HG03175 (cell line): ENCODE measurements at regions not wholly inside any gene's neighbourhood (a gene's known extent, or its start where the extent isn't known, plus 50 kb on each side); places are given as distances from the start of the nearest gene placed in this dataset.
A peak's percentile ranks its signal among the peaks of the same experiment; 100 is the strongest.

Experiments used
- ATAC-seq: cut with Tn5 transposase; IDR thresholded peaks from one replicate; pipeline ENCODE4 v1.9.1; 2021; ENCODE audit warnings: mild to moderate bottlenecking, moderate library complexity; ENCODE audit not compliant: unreplicated experiment

DNA sequence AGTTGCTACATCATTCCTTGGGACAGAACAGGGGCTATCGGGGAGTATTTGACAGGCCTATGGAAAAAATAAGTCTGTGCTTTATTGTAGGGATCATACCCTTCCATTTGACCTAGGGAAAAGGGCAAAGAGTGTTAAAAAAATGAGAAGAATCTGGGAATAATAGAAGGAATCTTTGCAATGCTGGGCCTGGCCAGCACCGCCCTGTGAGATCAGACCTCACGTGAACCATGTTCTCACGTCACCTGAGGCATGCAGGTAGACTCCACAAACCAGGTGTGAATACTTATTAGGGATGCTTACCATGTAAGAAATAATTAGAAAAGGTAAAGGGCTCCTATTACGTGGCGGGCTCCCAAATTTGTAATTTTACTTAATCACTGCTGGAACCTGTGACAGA is 177.5 kb upstream of the GATA6 start:
- ATAC-seq = no peak

DNA sequence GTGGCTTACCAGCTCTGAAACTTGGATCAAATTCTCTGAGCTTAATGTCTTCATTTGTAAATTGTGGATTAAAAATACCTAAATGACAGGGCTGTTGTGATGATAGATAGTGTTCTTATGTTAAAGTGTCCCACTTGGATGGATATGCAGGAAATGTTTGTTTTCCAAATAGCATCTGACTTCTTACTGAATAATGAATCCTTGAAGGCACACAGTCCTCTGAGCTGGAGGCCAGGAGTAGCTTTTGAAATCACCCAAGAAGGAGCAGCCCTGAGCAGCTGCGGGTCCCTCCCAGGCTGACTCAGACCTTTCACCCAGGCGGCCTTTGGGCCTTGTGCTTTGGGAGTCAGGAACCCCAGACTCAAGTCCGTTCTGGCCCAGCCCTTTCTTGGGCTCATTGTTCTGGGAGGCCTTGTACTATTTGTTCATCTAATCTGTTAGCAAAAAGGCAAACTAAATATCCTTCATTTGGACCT is 173.0 kb upstream of the GATA6 start:
- no peak for ATAC-seq

DNA sequence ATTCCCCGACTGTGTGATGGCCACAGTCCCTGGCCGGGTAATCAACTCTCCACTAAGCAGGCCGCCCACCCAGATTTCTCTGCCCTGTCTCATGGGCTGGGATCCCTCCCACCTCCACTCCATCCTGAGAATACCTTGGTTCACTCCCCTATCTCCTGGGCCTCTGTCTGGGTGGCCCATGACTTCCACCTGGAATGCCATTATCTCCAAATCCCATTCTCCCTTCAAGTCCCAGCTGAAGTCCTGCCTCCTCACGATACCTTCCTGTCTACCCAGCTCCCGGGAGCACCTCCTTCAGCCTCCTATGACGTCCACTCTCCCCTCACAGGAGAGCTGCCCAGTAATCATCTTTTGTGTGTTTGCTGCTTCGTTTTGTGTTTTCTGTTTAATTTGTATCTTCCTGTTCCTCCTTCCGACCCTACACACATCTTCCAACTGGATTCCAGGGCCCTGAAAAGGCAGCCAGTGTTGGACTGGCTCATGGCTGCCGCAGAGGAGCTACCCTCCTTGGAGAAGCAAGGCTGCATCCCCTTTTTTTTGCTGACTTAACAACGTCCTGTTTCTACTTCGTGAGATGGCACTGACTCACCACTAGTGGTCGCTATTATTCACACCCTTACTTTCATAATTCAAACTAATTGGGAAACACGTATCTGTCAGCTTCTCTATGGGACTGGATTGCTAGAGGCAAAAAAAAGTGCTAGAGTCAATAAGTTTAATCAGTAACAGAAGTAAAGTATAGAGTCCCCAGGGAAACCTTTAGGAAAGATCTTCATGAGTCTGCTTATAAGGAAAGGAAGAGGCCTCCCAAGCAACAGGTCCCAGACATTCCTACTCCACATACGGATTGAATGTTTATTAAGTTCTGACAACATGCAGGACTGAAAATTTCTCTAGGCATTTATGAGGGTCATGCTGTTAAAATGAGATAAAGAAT is 171.9 kb upstream of the GATA6 start:
- ATAC-seq = peak; percentile 62

DNA sequence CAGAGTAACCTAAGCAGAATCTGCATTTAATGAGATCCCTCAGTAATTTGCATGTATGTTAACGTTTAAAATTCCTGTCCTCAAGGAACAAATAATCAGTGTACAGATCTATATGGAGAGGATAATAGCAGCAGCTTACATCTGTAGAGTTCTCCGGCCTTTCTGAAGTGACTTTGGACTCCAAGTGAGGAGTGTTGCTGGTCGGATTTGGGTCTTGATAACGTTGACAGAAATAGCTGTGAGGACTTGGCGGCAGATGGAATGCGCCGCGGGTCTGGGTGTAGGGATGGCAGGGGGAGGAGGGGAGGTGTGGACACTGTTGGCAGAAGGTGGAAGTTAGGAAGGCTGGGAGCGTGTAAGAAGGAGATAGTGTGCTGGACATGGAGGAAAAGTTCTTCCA is 170.9 kb upstream of the GATA6 start:
- no peak for ATAC-seq

DNA sequence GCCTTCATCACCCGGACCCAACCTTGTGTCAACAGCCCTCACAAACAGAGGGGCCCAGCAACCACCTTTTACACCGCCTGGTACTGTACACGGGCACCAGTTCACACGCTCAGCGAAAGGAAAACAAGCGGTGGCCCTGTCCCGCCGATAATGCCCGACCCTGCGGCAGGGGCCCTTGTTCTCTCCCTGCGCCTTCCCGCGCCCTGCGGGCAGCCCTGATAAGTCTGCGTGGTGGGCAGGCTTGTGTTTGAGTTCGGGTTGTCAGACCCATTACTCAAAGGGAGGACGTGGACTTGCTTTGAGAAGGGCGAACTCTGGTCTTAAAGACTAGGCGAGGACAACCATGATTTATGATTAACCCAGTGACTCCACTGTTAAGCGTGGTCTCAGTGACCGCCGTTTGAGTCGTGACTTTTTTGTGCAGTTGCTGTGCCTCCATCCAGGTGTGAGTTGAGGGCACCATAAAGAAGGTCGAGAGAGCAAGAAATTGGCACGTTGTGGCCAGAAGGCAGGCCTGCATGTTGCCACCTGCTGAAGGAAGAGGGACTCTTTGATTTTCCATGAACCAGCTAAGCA is 167.4 kb upstream of the GATA6 start:
- ATAC-seq = no peak

DNA sequence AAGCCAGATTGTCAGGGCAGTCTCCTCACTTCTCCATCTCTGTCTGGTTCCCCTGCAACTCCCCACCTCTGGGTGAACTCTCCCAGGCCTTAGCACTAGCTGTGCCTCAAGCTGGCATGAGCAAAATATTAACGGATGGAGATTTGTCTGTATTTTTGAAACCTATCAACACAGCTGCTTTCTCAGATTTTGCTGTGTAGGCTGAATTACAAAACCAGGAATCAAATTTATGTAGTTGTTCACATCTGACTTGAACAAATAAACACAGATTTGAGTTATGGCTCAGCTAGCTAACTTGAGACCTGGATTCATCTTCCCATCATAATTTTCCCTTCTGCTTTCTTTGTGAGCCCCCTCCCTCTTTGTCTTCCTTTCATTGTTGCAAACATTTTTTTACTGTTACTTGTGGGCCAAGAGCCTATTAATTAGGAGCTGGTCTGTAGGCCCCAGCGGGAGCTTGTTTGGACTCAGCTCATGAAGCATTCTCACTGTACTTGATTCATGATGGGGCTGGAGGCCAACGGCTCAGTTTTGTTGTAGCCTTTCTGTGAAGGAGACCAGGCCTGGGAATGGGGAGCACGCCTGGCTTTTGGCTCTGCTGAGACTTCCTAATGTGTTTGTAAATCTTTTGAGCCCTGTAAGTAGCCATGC is 164.1 kb upstream of the GATA6 start:
- no peak for ATAC-seq

DNA sequence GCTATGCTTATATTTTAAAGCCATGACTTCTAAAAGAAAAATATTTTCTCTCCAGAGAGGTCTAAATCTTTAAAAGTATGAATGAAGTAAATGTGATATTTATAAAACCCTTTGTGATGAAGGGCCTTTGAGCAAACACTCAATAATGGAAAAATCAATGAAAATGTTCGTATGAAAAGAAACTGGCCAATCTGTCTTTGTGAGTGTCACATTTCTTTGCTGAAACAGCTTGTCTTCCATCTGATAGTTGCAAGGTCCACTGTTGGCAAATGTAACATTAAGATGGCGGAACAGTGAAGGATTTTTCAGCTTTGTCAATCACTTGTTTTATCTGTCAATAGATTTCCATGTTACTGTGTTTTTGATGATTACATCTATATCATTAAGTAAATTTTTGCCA is 162.9 kb upstream of the GATA6 start:
- no peak for ATAC-seq

DNA sequence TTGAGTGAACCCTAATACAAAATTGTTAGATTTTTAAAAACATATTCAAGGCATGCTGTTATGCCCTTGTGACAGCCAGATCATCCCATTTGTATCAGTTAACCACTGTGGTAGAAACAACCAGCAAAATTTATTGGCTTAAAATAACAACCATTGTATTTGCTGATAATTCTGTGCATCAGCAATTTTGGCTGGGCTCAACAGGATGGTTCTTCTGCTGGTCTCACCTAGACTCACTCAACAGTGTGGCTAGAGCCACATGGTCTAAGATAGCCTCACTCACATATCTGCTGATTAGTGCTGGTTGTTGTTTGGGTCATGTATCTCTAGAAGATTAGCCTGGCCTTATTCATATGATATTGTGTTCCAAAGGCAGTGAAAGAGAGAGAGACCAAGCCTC is 160.1 kb upstream of the GATA6 start:
- ATAC-seq = no peak

DNA sequence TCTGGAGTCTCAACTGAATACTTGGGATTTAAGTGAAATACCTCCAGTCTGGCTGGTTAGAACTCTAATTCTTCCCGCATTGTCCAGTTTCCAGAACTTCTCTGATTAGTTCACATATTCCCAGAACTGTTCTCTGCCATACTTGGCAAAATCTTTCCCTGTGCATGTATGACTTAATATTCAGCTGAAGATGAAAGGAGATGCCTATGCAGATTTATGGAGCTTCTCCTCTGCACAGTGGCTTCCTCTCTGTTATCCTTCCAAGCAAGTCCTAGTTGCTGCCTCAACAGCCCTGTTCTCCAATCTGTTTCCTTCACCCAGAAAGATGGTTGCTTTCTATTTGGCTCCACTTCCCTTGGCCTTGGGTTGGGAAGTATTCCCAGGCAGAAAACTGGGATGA is 155.4 kb upstream of the GATA6 start:
- no peak for ATAC-seq

DNA sequence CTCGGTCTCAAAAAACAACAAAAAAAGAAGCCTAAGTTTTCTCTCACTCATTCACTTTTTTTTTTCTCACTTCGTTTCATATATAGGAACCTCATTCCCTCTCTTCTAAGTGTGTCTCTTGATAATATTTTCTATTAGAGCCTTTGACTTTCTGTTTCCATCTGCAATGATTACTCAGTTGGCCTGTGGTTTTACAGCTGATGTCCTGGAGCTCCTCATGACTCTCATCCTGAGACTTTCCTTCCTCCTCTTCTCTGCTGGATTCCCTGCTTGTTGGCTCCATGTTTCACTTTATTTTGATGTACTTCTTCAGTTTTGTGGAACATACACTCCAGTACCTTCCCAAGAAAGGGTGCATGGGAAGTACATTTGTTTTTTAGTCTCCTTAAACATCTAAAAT is 154.2 kb upstream of the GATA6 start:
- no peak for ATAC-seq

DNA sequence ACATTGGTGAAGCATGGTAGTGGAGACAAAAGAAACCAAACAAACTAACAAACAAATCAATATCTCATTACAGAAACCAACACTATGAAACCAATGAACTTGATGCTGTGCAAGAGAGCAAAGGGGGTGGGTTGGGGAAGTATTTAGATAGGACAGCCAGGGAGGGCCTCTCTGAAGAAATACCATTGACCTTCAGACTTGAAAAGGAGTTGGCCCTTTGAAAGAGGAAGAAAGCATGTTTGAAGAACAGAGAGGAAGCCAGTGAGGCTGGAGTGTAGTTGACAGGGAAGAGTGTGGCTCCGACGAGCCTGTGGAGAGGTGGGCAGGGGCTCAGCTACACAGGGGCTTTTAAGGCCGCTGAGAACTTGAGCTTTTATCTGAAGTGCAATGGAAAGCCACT is 151.0 kb upstream of the GATA6 start:
- ATAC-seq = no peak

DNA sequence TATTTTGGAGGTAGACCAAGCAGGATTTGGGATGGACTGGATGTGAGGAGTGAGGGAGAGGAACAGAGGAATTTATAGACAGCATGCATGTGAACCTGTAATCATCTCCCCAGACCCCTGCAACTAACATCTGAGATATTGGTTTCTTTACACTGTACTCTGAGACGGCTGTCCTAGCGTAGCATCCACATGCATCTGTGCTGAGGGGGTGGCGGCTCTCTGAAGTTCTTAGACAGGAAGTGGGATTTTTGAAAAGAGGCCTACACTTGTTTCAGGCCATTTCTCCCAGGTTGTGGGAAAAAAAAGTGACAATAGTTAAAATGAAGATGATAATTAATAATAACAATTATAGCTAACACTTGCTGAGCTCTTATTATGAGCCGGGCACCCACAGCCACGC is 150.2 kb upstream of the GATA6 start:
- ATAC-seq = no peak

DNA sequence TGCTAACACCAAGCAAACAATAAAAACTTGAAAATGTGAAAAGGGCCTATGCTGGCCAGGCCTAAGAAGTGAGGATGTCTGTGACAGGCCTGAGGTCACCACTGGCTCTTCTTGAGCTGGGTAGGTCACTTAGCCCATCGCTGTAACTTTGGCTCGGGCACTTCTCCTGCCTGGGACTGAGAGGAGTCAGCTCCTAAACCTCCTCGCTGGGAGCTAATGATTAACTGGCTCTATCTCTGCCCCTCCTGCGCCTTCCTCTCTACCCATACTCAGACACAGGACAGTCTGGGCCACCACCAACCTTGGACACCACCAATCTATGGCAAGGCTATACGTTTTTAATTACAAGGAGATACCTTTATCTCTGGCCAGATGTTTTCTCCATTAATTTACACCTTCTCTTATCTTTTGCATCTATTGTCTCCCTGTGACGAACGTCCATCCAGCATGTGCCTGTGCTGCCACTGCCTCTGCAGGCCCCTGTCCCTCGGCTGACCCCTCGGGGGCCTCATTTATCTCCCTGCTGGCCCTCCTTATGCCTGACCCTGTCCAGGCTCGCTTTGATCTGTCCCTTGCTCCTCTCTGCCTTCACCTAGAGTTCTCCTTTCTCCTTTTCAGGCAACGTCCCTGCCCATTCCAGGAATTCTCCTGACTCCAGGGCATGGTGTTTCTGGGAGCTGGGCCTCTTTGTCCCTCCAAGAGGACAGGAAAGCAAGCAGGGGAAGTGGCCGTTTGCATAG is 149.1 kb upstream of the GATA6 start:
- ATAC-seq = no peak

DNA sequence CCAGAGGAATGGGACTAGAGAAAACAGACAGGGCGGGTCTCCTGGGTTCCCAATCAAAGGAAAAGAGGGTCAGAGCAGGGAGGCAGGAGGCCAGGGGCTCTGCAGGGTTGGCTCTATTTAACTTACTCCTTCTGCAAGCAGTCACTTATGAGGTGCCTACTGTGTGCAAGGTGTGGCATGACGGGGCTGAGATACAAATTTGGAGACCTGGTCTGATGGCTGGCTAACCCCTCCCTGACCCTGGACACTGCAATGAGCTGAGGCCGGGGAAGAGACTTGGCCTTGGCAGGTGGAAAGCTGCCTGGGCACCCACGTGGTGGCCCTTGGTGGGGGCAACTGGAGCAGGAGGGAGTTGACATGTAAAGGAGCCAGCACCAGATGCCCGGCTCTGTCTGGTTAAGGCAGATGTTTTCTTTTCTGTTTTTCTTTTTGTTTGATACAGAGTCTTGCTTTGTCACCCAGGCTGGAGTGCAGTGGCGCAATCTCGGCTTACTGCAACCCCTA is 148.5 kb upstream of the GATA6 start:
- no peak for ATAC-seq

DNA sequence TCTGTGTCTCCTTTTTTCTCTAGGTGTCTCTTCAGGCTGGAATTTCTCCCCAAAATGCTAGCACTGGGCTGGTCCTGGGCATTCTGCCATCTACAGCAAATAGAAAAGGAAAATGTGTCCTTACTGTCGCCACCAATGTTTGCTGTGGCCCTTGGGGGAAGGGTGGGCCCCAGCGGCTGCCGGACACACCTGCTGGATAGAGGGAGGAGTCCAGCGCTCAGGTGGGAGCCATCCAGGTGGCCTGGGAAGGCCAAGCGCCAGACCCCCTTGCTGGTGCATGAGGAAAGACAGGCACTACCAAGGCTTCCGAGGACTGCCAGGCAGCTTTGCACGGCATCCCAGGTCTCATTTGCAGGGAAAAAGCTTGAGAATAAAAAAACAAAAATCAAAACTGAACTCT is 147.7 kb upstream of the GATA6 start:
- ATAC-seq = no peak

DNA sequence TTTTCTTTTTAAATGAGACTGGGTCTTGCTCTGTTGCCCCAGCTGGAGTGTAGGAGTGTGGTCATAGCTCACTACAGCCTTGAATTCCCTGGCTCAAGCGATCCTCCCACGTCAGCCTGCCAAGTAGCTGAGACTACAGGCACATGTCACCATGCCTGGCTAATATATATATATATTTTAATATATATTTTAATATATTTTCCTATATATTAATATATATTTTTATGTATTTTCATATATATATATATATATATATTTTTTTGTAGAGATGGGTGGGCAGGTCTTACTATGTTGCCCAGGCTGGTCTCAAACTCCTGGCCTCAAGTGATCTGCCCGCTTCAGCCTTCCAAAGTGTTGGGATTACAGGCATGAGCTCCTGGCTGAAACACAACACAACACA is 144.5 kb upstream of the GATA6 start:
- no peak for ATAC-seq

DNA sequence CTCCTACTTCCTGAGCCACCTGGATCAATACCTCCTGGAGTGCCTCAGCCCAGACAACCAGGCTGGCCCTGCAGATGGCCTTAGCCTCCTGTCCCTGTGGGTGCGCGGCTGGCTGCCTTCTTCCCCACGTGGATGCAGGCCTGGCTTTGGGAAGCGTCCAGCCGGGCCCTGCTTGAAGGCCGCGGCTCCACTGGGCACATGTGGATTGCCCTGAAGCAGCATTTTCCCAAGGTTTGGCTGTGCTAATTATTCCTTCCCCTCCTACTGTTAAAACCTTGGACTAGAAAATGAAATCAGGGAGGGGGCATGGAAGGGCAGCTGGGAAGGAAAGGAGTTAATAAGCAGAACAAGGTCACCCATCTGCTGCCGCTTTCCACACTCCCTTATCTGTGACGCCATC is 143.0 kb upstream of the GATA6 start:
- no peak for ATAC-seq

DNA sequence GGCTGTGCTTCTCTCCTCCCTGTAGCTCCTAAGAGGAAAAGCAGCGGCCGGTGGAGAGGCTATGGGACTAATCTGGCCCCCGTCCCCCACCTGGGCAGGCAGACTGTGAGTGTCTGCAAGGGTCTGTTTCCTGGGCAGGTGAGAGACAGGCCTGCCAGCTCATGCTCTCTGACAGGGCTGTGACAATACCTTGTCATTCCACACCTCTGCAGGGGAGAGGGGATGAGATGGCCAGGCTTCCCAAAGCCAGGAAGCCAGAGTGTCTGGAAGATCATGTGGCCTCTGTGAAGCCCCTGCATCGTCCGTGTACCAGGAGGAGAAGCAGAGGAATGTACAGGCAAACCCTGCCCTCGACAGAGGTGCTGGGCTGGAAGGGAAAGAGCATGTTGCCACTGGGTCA is 142.5 kb upstream of the GATA6 start:
- no peak for ATAC-seq

DNA sequence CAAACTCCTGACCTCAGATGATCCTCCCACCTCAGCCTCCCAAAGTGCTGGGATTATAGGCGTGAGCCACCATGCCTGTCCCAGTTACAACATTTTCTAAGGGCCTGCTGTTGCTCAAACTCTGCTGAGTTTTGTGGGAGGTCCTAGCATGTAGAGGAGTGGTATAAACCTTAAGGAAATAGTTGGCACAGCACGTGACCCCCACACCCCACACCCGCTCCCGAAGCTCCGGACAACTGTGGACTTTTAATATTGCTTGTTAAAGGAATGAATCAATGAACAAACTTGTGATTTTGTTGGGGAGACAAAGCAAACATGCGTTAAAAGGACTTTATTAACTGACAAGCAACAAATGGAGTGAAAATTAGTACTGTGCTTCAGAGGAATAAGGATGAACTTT is 137.8 kb upstream of the GATA6 start:
- no peak for ATAC-seq

DNA sequence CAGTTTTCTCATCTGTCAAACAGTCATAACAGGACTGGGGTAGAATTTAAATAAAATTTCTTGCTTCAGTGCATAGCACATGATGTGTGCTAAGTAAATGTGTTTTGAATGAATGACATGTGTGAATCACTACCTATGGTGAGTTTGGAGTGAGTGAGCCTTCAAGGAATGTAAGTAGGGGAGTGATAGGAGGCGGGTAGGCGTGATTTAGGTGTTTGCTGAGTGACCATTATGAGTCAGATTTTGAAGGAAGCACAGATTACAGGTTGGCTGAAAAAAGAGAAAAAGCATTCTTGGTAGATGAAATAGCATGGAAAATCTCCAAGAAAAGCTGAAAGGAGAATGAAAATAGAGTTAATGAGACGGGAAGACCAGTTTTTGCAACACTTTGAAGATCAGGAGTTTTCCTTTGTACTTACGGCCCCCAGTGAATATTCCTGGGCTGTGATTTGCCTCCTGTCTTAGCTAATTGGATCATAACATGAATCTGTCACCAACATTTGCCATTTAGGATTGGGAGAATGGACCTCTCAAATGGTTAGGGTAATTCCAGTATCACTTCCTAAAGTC is 136.9 kb upstream of the GATA6 start:
- ATAC-seq = no peak

DNA sequence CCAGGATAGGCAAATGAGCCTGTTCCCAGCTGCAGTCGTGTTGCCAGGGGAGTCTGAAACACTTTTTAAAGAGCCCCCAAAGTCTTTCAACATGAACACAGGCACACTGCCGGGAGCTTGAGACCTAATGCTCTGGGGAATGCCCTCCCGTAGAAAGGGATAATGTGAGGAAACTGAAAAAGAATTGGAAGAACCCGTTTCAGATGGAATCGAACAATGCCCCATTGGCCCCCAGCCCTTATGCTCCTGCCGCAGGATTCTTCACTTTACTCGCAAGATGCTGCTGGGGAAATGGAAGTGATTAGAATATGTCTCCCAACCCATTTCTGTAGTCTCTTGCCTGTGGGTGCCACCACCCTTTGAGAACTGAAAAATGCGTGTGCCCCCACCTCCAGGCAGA is 136.3 kb upstream of the GATA6 start:
- ATAC-seq = no peak
